Erythroblast (primary cell): ENCODE measurements at regions not wholly inside any gene's neighbourhood (a gene's known extent, or its start where the extent isn't known, plus 50 kb on each side); places are given as distances from the start of the nearest gene placed in this dataset.

ENCODE experiments used
- GATA1 ChIP-seq: IDR thresholded peaks from 2 replicates; pipeline ENCODE4 v1.6.1; 2011; ENCODE audit warnings: low read depth, mild to moderate bottlenecking, control low read depth, low read length, moderate library complexity
- POLR2A ChIP-seq: IDR thresholded peaks from 2 replicates; pipeline ENCODE4 v1.6.1; 2011; ENCODE audit warnings: mild to moderate bottlenecking, low read length

DNA sequence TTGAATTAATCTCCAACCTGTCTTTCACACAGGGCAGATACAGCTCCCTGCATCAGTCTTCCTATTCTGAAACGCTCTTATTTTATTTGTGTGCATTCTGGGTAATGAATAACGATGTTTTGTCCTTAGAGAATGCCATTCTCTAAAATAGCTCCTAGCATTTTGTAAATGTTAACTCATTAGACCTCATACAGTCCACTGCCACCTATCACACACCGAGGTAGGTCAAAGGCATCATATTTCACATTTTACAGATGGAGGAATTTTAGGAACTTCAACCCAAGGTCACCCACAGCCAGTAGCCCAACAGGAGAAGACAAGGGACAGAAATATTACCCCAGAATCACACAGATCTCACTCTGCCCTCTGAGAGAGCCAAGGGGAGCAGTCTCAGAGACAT lies 455.4 kb upstream of the GYPC start:
- TF ChIP-seq POLR2A (no peak), GATA1 (no peak)
